ENCODE measurements at regions not wholly inside any gene's neighbourhood (a gene's known extent, or its start where the extent isn't known, plus 50 kb on each side); places are given as distances from the start of the nearest gene placed in this dataset.
A peak's percentile ranks its signal among the peaks of the same experiment; 100 is the strongest.

GRCh38 chr1:114253900-114254299 is 100.2 kb upstream of the SYT6 start:
- no peak for TF ChIP-seq POLR2A (IDR thresholded peaks at IDR 0.05)
- TF ChIP-seq CTCF (IDR thresholded peaks at IDR 0.05), result no peak
- H3K36me3 ChIP-seq, result no peaks in the 10 kb centered on the region
- ATAC-seq (no peak), DNase-seq (no peak)
- peaks cover 0 to 21% (median 3%) of the 10 kb centered on the region in 12 donors for H3K9me3 ChIP-seq
- peaks cover 0 to 20% (median under 1%) of the 10 kb centered on the region in 12 donors for H3K4me1 ChIP-seq
- intact Hi-C loops (cut with DNase I), result no loop called here
- H3K27ac ChIP-seq, result no peak overlapping the region
- H3K27me3 ChIP-seq, result no peaks in the 10 kb centered on the region
- 82 to 93% (median 89%) methylated on average over 1 of the region's 1 CpG for WGBS, 4 donors
- no peak overlapping the region for H3K4me3 ChIP-seq

DNA sequence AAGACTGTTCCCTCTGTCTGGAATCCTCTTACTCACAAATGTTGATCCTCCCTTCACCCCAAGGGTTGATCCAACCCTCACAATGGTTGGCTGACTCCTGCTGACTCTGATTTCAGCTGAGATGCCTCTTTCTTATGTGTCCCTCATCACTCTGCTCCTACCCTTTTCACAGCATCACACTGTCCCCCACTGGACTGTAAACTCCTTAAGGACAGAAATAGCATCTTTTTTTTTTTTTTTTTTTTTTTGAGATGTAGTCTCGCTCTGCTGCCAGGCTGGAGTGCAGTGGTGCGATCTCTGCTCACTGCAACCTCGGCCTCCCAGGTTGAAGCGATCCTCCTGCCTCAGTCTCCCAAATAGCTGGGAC is 97.9 kb upstream of the SYT6 start:
- Histone ChIP-seq H3K27ac (peak overlapping the region in 1 of 12 donors; percentile 41), H3K4me1 (peaks cover 0 to 15% (median 0%) of the 10 kb centered on the region in 12 donors), H3K27me3 (no peaks in the 10 kb centered on the region), H3K36me3 (no peaks in the 10 kb centered on the region), H3K4me3 (no peak overlapping the region), H3K9me3 (peaks cover 0 to 21% (median 3%) of the 10 kb centered on the region in 12 donors)
- ATAC-seq, result peak in 1 of 4 donors; percentile 49
- intact Hi-C loops (cut with DNase I), result loop anchor here in 1 of 10 donors (1.0 kb wide), 1 partner anchor 15 kb away; no protein-coding TSS in a partner anchor
- DNase-seq, result no peak
- 84 to 93% (median 86%) methylated on average over 4 of the region's 4 CpGs for WGBS, 4 donors
- TF ChIP-seq POLR2A (IDR thresholded peaks at IDR 0.05), result no peak
- no peak for TF ChIP-seq CTCF (IDR thresholded peaks at IDR 0.05)

- H3K4me3 ChIP-seq, result no peak overlapping the region
- DNase-seq, result peak in 2 of 5 donors; percentile 21 to 43
- no peaks in the 10 kb centered on the region for H3K27me3 ChIP-seq
- no peaks in the 10 kb centered on the region for H3K36me3 ChIP-seq
- peaks cover 0 to 21% (median 3%) of the 10 kb centered on the region in 12 donors for H3K9me3 ChIP-seq
- TF ChIP-seq POLR2A (IDR thresholded peaks at IDR 0.05), result no peak
- 59 to 64% (median 63%) methylated on average over 12 of the region's 12 CpGs for WGBS, 4 donors
- peaks cover 0 to 15% (median 0%) of the 10 kb centered on the region in 12 donors for H3K4me1 ChIP-seq
- H3K27ac ChIP-seq, result peak overlapping the region in 2 of 12 donors; percentile 13 to 41
- peak; percentile 55 to 92 (median 81) for ATAC-seq
- intact Hi-C loops (cut with DNase I), result loop anchor here in 1 of 10 donors (1.0 kb wide), 1 partner anchor 15 kb away; no protein-coding TSS in a partner anchor
Observed at GRCh38 chr1:114250683-114251572, 97.3 kb upstream of the SYT6 start.

DNA sequence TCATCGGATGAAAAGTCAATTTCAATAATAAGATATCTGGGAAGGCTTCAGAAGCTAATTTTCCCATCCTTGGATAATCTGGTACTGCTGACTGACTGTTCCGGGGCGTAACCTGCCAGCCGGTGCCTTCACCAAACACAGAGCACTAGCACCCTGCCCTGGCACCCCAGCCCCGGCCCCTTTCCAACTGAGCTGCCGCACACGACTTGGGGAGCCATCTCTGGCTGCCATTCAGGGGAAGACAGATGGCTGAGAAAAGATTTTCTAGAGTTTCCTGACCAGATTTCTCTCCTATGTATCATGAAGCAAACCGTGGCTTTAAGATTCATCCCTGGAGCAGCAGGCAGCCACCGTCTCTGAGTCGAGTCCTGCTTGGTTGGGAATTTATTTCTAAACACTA is 96.0 kb upstream of the SYT6 start:
- no peak for DNase-seq
- Histone ChIP-seq H3K4me3 (no peak overlapping the region), H3K9me3 (peaks cover 0 to 12% (median 1%) of the 10 kb centered on the region in 12 donors), H3K27ac (no peak overlapping the region), H3K27me3 (no peaks in the 10 kb centered on the region), H3K36me3 (no peaks in the 10 kb centered on the region), H3K4me1 (peaks cover 0 to 15% (median 0%) of the 10 kb centered on the region in 12 donors)
- WGBS, 4 donors, result 85 to 89% (median 87%) methylated on average over 8 to 10 of the region's 10 CpGs
- no peak for TF ChIP-seq POLR2A (IDR thresholded peaks at IDR 0.05)
- TF ChIP-seq CTCF (IDR thresholded peaks at IDR 0.05), result no peak
- intact Hi-C loops (cut with DNase I), result no loop called here
- ATAC-seq, result no peak
